Liver (tissue), 8 donors: ENCODE measurements at regions not wholly inside any gene's neighbourhood (a gene's known extent, or its start where the extent isn't known, plus 50 kb on each side); places are given as distances from the start of the nearest gene placed in this dataset.

Experiments used
- DNase-seq: peaks from one replicate; pipeline ENCODE4 v3.0.0-alpha.2; 2017; ENCODE audit warnings: low spot score
- H3K27ac ChIP-seq, 2 donors: one replicate each; pipeline ENCODE4 v1.7.0; 2013; ENCODE audit warnings: inconsistent platforms in 2 of 2, low read length in 2 of 2, control low read depth in 1 of 2, low read depth in 1 of 2, mild to moderate bottlenecking in 1 of 2
- H3K27me3 ChIP-seq, 4 donors: one replicate each; pipeline versions ENCODE4 v1.6.1 to v1.7.0; 2013; ENCODE audit warnings: low read length in 3 of 4, inconsistent platforms in 1 of 4, mild to moderate bottlenecking in 1 of 4, moderate library complexity in 1 of 4; ENCODE audit not compliant: control insufficient read depth in 4 of 4, insufficient read depth in 4 of 4
- H3K36me3 ChIP-seq, 4 donors: one replicate each; pipeline versions ENCODE4 v1.6.1 to v1.7.0; 2013; ENCODE audit warnings: low read length in 3 of 4, mild to moderate bottlenecking in 3 of 4, low read depth in 1 of 4, moderate library complexity in 1 of 4; ENCODE audit not compliant: control insufficient read depth in 4 of 4, insufficient read depth in 3 of 4
- H3K4me1 ChIP-seq, 4 donors: one replicate each; pipeline versions ENCODE4 v1.6.1 to v1.7.0; 2013; ENCODE audit warnings: low read length in 3 of 4, mild to moderate bottlenecking in 3 of 4, moderate library complexity in 1 of 4; ENCODE audit not compliant: control insufficient read depth in 4 of 4, insufficient read depth in 4 of 4
- H3K4me3 ChIP-seq, 3 donors: one replicate each; pipeline versions ENCODE4 v1.6.1 to v1.7.0; 2013; ENCODE audit warnings: low read length in 3 of 3, control low read depth in 1 of 3, low read depth in 1 of 3, mild to moderate bottlenecking in 1 of 3
- H3K9ac ChIP-seq, 2 donors: one replicate each; pipeline ENCODE4 v1.7.0; 2013; ENCODE audit warnings: low read length in 2 of 2, mild to moderate bottlenecking in 2 of 2, moderate library complexity in 2 of 2, control low read depth in 1 of 2, low read depth in 1 of 2
- H3K9me3 ChIP-seq, 4 donors: one replicate each; pipeline versions ENCODE4 v1.6.1 to v1.7.0; 2013; ENCODE audit warnings: low read length in 3 of 4; ENCODE audit not compliant: control insufficient read depth in 4 of 4
- ATF3 ChIP-seq: IDR thresholded peaks from 2 replicates; pipeline ENCODE4 v1.6.1; 2016; ENCODE audit warnings: antibody characterized with exemption
- CTCF ChIP-seq: fragments of 150-350 bp; IDR thresholded peaks from 2 replicates; pipeline ENCODE4 v1.5.1; 2017; ENCODE audit warnings: improper control_type of control experiment, low read depth, low read length; ENCODE audit not compliant: missing input control
- EGR1 ChIP-seq, 2 donors: IDR thresholded peaks; 2 replicates each; pipeline ENCODE4 v1.6.1; 2016 to 2018; ENCODE audit warnings: antibody characterized with exemption in 2 of 2, low read depth in 2 of 2
- FOXA1 ChIP-seq: IDR thresholded peaks from 2 replicates; pipeline ENCODE4 v1.6.1; 2016; ENCODE audit warnings: antibody characterized with exemption
- FOXA2 ChIP-seq: IDR thresholded peaks from 2 replicates; pipeline ENCODE4 v1.6.1; 2016; ENCODE audit warnings: antibody characterized with exemption
- GABPA ChIP-seq, 2 donors: IDR thresholded peaks in 1 of 2; conservative IDR thresholded peaks in 1 of 2; 2 replicates each; pipeline ENCODE4 v1.6.1; 2016; ENCODE audit warnings: antibody characterized with exemption in 2 of 2, mild to moderate bottlenecking in 1 of 2, moderate library complexity in 1 of 2
- HNF4A ChIP-seq, 2 donors: conservative IDR thresholded peaks; 2 replicates each; pipeline ENCODE4 v1.6.1; 2016; ENCODE audit warnings: antibody characterized with exemption in 2 of 2, mild to moderate bottlenecking in 2 of 2
- HNF4G ChIP-seq: IDR thresholded peaks from 2 replicates; pipeline ENCODE4 v1.6.1; 2016; ENCODE audit warnings: antibody characterized with exemption
- JUND ChIP-seq, 2 donors: IDR thresholded peaks; 2 replicates each; pipeline ENCODE4 v1.6.1; 2016; ENCODE audit warnings: antibody characterized with exemption in 2 of 2
- NR2F2 ChIP-seq: IDR thresholded peaks from 2 replicates; pipeline ENCODE4 v1.6.1; 2016; ENCODE audit warnings: antibody characterized with exemption
- RAD21 ChIP-seq, 2 donors: IDR thresholded peaks; 2 replicates each; pipeline ENCODE4 v1.6.1; 2016; ENCODE audit warnings: antibody characterized with exemption in 2 of 2, mild to moderate bottlenecking in 2 of 2
- RXRA ChIP-seq, 2 donors: IDR thresholded peaks; 2 replicates each; pipeline ENCODE4 v1.6.1; 2017 to 2018; ENCODE audit warnings: antibody characterized with exemption in 2 of 2, mild to moderate bottlenecking in 1 of 2
- SP1 ChIP-seq: IDR thresholded peaks from 2 replicates; pipeline ENCODE4 v1.6.1; 2018; ENCODE audit warnings: antibody characterized with exemption, mild to moderate bottlenecking
- TAF1 ChIP-seq: conservative IDR thresholded peaks from 2 replicates; pipeline ENCODE4 v1.6.1; 2016; ENCODE audit warnings: antibody characterized with exemption, mild to moderate bottlenecking
- YY1 ChIP-seq: IDR thresholded peaks from 2 replicates; pipeline ENCODE4 v1.6.1; 2016; ENCODE audit warnings: antibody characterized with exemption, mild to moderate bottlenecking
- ZBTB33 ChIP-seq: IDR thresholded peaks from 2 replicates; pipeline ENCODE4 v1.6.1; 2016; ENCODE audit warnings: antibody characterized with exemption
- WGBS: extraction: QIAGEN DNeasy Blood & Tissue Kit; methylation state at CpG from one replicate; pipeline ENCODE4 v1.1.7; 2013; 5-methylcytosine and 5-hydroxymethylcytosine counted together
- TF ChIP-seq, protein P1 (sequence below): IDR thresholded peaks from 2 replicates; pipeline ENCODE4 v1.6.1; 2016; ENCODE audit warnings: antibody characterized with exemption
- TF ChIP-seq, protein P2 (sequence below): IDR thresholded peaks from 2 replicates; pipeline ENCODE4 v1.6.1; 2016; ENCODE audit warnings: antibody characterized with exemption, mild to moderate bottlenecking
- donor health status: healthy.
- donor health status: healthy.
- donor health status: healthy.
- donor health status: healthy.
- donor health status: healthy.

DNA sequence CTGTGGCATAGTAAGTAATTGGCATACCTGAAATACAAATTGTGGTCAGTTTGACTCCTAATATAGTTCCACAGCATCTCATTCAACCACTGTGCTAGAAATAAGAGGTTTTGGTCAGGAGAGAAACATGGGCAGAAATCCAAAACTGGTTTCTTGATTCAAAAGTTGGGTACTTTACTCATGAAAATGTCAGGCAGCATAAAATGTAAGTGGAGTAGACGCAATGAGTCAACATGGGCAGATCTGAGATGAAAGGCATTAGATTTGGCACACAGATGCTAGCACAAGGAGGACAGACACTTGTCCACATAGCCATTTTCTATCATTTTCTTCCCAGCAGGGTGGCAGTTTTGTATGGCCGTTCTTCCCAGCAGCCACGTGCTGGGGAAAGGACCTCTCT, 255.8 kb upstream of the CDIN1 start:
- Histone ChIP-seq H3K4me1 (no peaks in the 10 kb centered on the region), H3K36me3 (no peaks in the 10 kb centered on the region), H3K27ac (no peak overlapping the region), H3K9me3 (peaks cover 0 to 3% (median 0%) of the 10 kb centered on the region in 4 donors), H3K4me3 (no peak overlapping the region), H3K9ac (no peak overlapping the region), H3K27me3 (no peaks in the 10 kb centered on the region)
- DNase-seq: no peak
- 83% methylated on average over 3 of the region's 3 CpGs for WGBS
- TF ChIP-seq FOXA2: no peak
- no peak for TF ChIP-seq TAF1
- TF ChIP-seq GABPA (IDR thresholded peaks at IDR 0.05 in 1 of 2, conservative IDR thresholded peaks at IDR 0.05 in 1 of 2): no peak
- TF ChIP-seq, protein P1, sequence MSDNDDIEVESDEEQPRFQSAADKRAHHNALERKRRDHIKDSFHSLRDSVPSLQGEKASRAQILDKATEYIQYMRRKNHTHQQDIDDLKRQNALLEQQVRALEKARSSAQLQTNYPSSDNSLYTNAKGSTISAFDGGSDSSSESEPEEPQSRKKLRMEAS: no peak
- no peak for TF ChIP-seq SP1
- no peak for TF ChIP-seq RAD21 (IDR thresholded peaks at IDR 0.05)
- no peak for TF ChIP-seq NR2F2
- no peak for TF ChIP-seq CTCF
- no peak for TF ChIP-seq ZBTB33
- TF ChIP-seq ATF3: no peak
- no peak for TF ChIP-seq JUND (IDR thresholded peaks at IDR 0.05)
- TF ChIP-seq, protein P2, sequence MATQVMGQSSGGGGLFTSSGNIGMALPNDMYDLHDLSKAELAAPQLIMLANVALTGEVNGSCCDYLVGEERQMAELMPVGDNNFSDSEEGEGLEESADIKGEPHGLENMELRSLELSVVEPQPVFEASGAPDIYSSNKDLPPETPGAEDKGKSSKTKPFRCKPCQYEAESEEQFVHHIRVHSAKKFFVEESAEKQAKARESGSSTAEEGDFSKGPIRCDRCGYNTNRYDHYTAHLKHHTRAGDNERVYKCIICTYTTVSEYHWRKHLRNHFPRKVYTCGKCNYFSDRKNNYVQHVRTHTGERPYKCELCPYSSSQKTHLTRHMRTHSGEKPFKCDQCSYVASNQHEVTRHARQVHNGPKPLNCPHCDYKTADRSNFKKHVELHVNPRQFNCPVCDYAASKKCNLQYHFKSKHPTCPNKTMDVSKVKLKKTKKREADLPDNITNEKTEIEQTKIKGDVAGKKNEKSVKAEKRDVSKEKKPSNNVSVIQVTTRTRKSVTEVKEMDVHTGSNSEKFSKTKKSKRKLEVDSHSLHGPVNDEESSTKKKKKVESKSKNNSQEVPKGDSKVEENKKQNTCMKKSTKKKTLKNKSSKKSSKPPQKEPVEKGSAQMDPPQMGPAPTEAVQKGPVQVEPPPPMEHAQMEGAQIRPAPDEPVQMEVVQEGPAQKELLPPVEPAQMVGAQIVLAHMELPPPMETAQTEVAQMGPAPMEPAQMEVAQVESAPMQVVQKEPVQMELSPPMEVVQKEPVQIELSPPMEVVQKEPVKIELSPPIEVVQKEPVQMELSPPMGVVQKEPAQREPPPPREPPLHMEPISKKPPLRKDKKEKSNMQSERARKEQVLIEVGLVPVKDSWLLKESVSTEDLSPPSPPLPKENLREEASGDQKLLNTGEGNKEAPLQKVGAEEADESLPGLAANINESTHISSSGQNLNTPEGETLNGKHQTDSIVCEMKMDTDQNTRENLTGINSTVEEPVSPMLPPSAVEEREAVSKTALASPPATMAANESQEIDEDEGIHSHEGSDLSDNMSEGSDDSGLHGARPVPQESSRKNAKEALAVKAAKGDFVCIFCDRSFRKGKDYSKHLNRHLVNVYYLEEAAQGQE: no peak
- TF ChIP-seq YY1: no peak
- TF ChIP-seq HNF4G: no peak
- no peak for TF ChIP-seq FOXA1
- TF ChIP-seq EGR1 (IDR thresholded peaks at IDR 0.05; ENCODE audit: low read depth in 2 of 2): no peak
- TF ChIP-seq HNF4A (conservative IDR thresholded peaks at IDR 0.05): no peak
- TF ChIP-seq RXRA (IDR thresholded peaks at IDR 0.05): no peak

DNA sequence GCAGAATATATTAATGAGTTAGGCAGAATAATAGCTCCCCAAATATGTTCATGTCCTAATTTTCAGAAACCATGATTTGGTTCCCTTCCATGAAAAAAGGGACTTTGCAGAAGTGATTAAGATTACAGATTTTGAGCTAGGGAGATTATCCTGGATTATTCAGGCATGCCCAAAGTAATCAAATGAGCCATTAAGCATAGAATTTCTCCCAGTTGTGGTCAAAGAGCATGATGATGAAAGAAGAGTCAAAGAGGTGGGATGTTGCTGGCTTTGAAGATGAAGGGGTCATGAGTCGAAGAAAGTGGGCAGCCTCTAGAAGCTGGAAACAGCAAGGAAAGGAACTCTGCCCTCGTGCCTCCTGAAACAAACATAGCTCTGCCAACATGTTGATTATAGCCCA, 254.2 kb upstream of the CDIN1 start:
- H3K36me3 ChIP-seq: no peaks in the 10 kb centered on the region
- peaks cover 0 to 5% (median 3%) of the 10 kb centered on the region in 4 donors for H3K9me3 ChIP-seq
- no peak overlapping the region for H3K9ac ChIP-seq
- H3K27me3 ChIP-seq: no peaks in the 10 kb centered on the region
- H3K4me1 ChIP-seq: no peaks in the 10 kb centered on the region
- H3K27ac ChIP-seq: no peak overlapping the region
- 79% methylated on average over 2 of the region's 2 CpGs for WGBS
- H3K4me3 ChIP-seq: no peak overlapping the region
- no peak for DNase-seq
- TF ChIP-seq, protein P2: no peak
- TF ChIP-seq RXRA (IDR thresholded peaks at IDR 0.05) (no peak), EGR1 (IDR thresholded peaks at IDR 0.05; ENCODE audit: low read depth in 2 of 2) (no peak), NR2F2 (no peak), GABPA (IDR thresholded peaks at IDR 0.05 in 1 of 2, conservative IDR thresholded peaks at IDR 0.05 in 1 of 2) (no peak), FOXA1 (no peak), SP1 (no peak), TAF1 (no peak)
